ENCODE measurements at regions not wholly inside any gene's neighbourhood (a gene's known extent, or its start where the extent isn't known, plus 50 kb on each side); places are given as distances from the start of the nearest gene placed in this dataset.

DNA sequence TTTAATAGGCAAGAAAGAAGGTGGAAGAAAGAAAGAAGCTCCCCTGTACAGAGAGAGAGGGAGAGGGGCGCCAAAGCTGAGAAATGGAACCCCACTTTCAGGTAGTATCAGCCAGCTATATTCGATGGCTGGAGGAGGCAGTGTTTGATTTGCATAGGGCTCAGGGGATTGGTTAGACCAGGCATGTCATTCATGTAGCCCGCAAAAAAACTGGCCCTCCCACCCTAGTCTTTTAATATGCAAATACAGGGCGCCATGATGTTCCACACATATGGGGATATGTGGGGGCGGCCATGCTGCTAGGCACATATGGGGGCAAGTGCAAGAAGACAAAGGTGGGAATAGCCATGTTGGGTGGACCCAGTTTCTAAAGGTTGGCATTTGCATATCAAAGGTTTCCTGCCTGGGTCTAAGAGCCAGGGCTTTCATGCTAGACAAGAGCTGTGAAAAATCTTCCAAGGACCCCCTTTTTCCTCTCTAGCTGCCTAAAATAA is 174.4 kb upstream of the ADRA1B start:
- no peak overlapping the region for H3K27ac ChIP-seq (ENCODE audit: low read length)
- H3K36me3 ChIP-seq (ENCODE audit: control insufficient read depth in 2 of 2, insufficient read depth in 2 of 2, low read length in 2 of 2) = no peaks in the 10 kb centered on the region
- H3K4me1 ChIP-seq (ENCODE audit: control insufficient read depth, insufficient read depth, low read length) = no peaks in the 10 kb centered on the region
- H3K9me3 ChIP-seq (ENCODE audit: control insufficient read depth in 2 of 2, low read length in 2 of 2) = peaks cover 0 to 2% of the 10 kb centered on the region in 2 donors
- H3K4me3 ChIP-seq (ENCODE audit: low read length in 2 of 2) = no peak overlapping the region
- no peaks in the 10 kb centered on the region for H3K27me3 ChIP-seq (ENCODE audit: control insufficient read depth in 1 of 2, insufficient read depth in 2 of 2, low read length in 2 of 2)
- H3K9ac ChIP-seq (ENCODE audit: low read length in 2 of 2) = no peak overlapping the region

DNA sequence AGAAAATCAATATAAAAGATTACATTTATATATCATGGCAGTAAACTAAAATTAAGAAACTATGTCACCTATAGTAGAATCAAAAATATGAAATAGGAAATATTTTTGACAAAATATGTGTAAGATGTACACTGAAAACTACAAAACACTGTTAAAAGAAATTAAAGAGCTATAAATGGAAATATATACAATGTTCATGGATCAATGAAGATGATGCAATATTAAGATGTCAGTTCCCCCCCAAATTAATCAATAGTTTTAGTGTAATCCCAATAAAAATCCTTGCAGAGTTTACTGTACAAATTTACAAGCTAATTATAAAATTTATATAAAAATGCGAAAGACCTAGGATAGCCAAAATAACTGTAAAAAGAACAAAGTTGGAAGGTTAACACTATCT is 173.0 kb upstream of the ADRA1B start:
- Histone ChIP-seq H3K27ac (ENCODE audit: low read length) (no peak overlapping the region), H3K27me3 (ENCODE audit: control insufficient read depth in 1 of 2, insufficient read depth in 2 of 2, low read length in 2 of 2) (no peaks in the 10 kb centered on the region), H3K9me3 (ENCODE audit: control insufficient read depth in 2 of 2, low read length in 2 of 2) (peaks cover 0 to 2% of the 10 kb centered on the region in 2 donors), H3K4me3 (ENCODE audit: low read length in 2 of 2) (no peak overlapping the region), H3K9ac (ENCODE audit: low read length in 2 of 2) (no peak overlapping the region), H3K36me3 (ENCODE audit: control insufficient read depth in 2 of 2, insufficient read depth in 2 of 2, low read length in 2 of 2) (no peaks in the 10 kb centered on the region), H3K4me1 (ENCODE audit: control insufficient read depth, insufficient read depth, low read length) (no peaks in the 10 kb centered on the region)

DNA sequence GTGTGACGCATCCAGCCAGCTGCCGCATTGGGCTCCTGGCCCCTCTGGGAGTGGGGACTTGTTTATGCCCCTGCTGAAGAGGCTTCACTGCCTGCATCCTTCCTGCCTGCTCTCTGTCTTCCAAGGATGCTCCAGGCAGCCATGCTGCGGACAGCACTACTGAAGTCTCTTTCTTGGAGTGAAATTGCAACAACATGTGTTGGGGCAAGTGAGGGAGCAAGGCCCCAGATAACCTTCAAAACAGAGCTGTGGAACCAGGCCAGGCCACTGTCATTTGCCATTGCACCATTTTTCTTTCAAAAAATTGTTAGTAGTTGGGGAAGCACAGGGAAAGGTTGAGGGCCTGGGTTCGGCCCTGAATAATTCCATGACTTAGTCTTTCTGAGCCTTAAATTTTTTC is 169.6 kb upstream of the ADRA1B start:
- Histone ChIP-seq H3K27me3 (ENCODE audit: control insufficient read depth in 1 of 2, insufficient read depth in 2 of 2, low read length in 2 of 2) (no peaks in the 10 kb centered on the region), H3K9me3 (ENCODE audit: control insufficient read depth in 2 of 2, low read length in 2 of 2) (peaks cover 0 to 2% of the 10 kb centered on the region in 2 donors), H3K4me1 (ENCODE audit: control insufficient read depth, insufficient read depth, low read length) (no peaks in the 10 kb centered on the region), H3K4me3 (ENCODE audit: low read length in 2 of 2) (no peak overlapping the region), H3K9ac (ENCODE audit: low read length in 2 of 2) (no peak overlapping the region), H3K36me3 (ENCODE audit: control insufficient read depth in 2 of 2, insufficient read depth in 2 of 2, low read length in 2 of 2) (no peaks in the 10 kb centered on the region), H3K27ac (ENCODE audit: low read length) (no peak overlapping the region)

DNA sequence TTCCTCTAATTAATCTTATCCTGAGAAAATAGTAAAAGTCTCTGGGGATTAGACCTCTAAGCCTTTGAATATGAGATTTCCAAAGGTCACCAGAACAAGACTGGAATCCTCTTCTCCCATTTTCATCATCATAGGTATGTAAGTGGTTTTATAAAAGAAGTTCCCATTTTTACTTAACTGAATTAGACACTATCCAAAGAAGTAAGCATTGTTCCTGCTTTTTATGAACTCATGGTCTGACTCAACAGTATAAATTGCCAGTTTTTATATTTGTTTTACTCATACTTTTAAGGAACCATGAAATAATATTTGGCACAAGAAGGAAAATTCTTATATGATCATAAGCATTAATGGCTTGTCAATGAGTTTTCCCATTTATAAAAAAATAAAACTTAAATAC is 167.1 kb upstream of the ADRA1B start:
- no peaks in the 10 kb centered on the region for H3K27me3 ChIP-seq (ENCODE audit: control insufficient read depth in 1 of 2, insufficient read depth in 2 of 2, low read length in 2 of 2)
- no peak overlapping the region for H3K9ac ChIP-seq (ENCODE audit: low read length in 2 of 2)
- H3K4me3 ChIP-seq (ENCODE audit: low read length in 2 of 2) = no peak overlapping the region
- no peaks in the 10 kb centered on the region for H3K4me1 ChIP-seq (ENCODE audit: control insufficient read depth, insufficient read depth, low read length)
- H3K36me3 ChIP-seq (ENCODE audit: control insufficient read depth in 2 of 2, insufficient read depth in 2 of 2, low read length in 2 of 2) = no peaks in the 10 kb centered on the region
- no peak overlapping the region for H3K27ac ChIP-seq (ENCODE audit: low read length)
- H3K9me3 ChIP-seq (ENCODE audit: control insufficient read depth in 2 of 2, low read length in 2 of 2) = peaks cover 0 to 4% of the 10 kb centered on the region in 2 donors

DNA sequence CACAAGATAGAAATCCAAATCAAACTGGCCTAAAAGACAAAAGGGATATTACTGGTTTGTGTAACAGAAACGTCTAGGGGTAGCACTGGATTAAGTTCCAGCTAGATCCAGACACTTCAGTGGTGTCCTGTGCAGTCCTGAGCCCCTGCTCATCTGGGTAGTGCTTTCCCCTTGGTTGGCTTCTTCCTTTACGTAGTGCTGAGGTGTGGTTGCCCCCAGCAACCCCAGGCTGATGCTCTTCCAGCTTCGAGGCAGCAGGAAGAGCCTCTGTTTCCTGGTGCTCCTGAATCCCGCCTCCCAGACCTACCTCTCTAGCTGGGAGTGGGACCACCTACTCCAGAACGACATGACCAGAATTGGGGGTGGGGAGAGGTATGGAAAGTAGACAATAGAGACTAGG is 166.1 kb upstream of the ADRA1B start:
- no peaks in the 10 kb centered on the region for H3K36me3 ChIP-seq (ENCODE audit: control insufficient read depth in 2 of 2, insufficient read depth in 2 of 2, low read length in 2 of 2)
- H3K9ac ChIP-seq (ENCODE audit: low read length in 2 of 2) = no peak overlapping the region
- no peak overlapping the region for H3K4me3 ChIP-seq (ENCODE audit: low read length in 2 of 2)
- H3K4me1 ChIP-seq (ENCODE audit: control insufficient read depth, insufficient read depth, low read length) = no peaks in the 10 kb centered on the region
- H3K27ac ChIP-seq (ENCODE audit: low read length) = no peak overlapping the region
- H3K9me3 ChIP-seq (ENCODE audit: control insufficient read depth in 2 of 2, low read length in 2 of 2) = peaks cover 0 to 4% of the 10 kb centered on the region in 2 donors
- H3K27me3 ChIP-seq (ENCODE audit: control insufficient read depth in 1 of 2, insufficient read depth in 2 of 2, low read length in 2 of 2) = no peaks in the 10 kb centered on the region

DNA sequence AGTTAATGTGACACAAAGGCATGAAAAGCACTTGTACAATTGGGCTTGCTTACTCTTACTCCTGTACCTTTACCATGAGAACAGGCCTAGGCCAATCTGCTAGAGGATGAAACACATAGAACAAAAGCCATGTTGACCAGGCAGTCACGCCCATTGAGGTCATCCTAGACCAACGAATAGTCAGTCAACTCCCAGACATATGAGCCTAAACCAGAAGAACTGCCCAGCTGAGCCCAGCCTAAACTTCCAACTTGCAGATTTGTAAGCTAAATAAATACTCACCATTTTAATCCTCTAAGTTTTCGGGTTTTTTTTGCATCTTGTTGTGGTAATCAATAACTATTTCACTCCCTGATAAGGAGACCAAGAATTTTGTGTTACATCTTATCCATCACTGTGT is 164.8 kb upstream of the ADRA1B start:
- Histone ChIP-seq H3K36me3 (ENCODE audit: control insufficient read depth in 2 of 2, insufficient read depth in 2 of 2, low read length in 2 of 2) (no peaks in the 10 kb centered on the region), H3K27me3 (ENCODE audit: control insufficient read depth in 1 of 2, insufficient read depth in 2 of 2, low read length in 2 of 2) (no peaks in the 10 kb centered on the region), H3K4me3 (ENCODE audit: low read length in 2 of 2) (no peak overlapping the region), H3K27ac (ENCODE audit: low read length) (no peak overlapping the region), H3K9ac (ENCODE audit: low read length in 2 of 2) (no peak overlapping the region), H3K9me3 (ENCODE audit: control insufficient read depth in 2 of 2, low read length in 2 of 2) (peaks cover 0 to 4% of the 10 kb centered on the region in 2 donors), H3K4me1 (ENCODE audit: control insufficient read depth, insufficient read depth, low read length) (no peaks in the 10 kb centered on the region)

DNA sequence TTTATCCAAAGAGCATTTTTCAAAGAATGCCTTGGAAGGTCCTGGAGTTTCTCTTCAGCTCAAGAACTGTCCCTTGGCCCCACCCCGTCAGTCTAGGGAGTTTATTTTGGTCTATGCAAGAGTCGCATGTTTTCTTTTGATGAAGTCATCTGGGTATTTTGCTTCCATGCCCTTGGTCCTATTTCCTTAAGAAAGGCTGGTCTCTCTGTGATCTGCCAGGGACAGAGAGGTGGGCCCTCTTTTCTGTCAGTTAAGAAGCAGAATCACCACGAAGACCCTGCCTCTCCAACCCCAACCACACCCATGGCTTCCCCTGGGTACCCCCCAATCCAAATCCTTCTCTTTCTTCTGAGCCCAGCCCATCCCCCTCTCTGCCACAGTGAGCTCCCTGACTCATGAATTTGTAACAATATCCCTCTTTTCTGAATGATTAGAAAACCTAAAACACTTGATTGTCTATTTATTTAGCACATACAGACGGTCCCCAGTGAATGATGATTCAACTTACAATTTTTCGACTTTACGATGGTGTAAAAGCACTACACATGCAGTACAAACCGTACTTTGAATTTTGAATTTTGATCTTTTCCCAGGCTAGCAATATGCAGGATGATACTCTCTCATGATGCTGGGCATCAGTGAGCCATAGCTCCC is 163.5 kb upstream of the ADRA1B start:
- H3K27me3 ChIP-seq (ENCODE audit: control insufficient read depth in 1 of 2, insufficient read depth in 2 of 2, low read length in 2 of 2) = no peaks in the 10 kb centered on the region
- no peaks in the 10 kb centered on the region for H3K36me3 ChIP-seq (ENCODE audit: control insufficient read depth in 2 of 2, insufficient read depth in 2 of 2, low read length in 2 of 2)
- H3K4me3 ChIP-seq (ENCODE audit: low read length in 2 of 2) = no peak overlapping the region
- H3K27ac ChIP-seq (ENCODE audit: low read length) = no peak overlapping the region
- H3K4me1 ChIP-seq (ENCODE audit: control insufficient read depth, insufficient read depth, low read length) = no peaks in the 10 kb centered on the region
- peaks cover 0 to 4% of the 10 kb centered on the region in 2 donors for H3K9me3 ChIP-seq (ENCODE audit: control insufficient read depth in 2 of 2, low read length in 2 of 2)
- no peak overlapping the region for H3K9ac ChIP-seq (ENCODE audit: low read length in 2 of 2)

DNA sequence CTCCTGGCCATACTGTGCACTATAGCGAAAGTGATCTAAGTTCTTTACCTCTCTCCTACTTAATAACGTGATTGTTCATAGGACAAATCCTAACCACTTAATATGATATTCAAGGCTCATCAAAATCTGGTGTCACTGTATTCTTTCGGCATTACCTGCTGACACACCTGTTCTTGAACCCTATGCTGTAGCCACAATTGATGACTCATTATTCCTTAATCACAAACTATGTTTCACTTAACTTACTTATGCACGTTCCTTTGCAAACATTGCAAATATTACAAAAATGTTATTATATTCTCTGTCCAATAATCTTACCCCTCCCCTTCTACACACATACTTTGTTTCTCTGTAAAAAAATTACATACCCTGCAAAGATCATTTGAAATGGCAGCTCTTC is 158.1 kb upstream of the ADRA1B start:
- Histone ChIP-seq H3K4me3 (ENCODE audit: low read length in 2 of 2) (no peak overlapping the region), H3K27me3 (ENCODE audit: control insufficient read depth in 1 of 2, insufficient read depth in 2 of 2, low read length in 2 of 2) (no peaks in the 10 kb centered on the region), H3K9me3 (ENCODE audit: control insufficient read depth in 2 of 2, low read length in 2 of 2) (no peaks in the 10 kb centered on the region), H3K4me1 (ENCODE audit: control insufficient read depth, insufficient read depth, low read length) (no peaks in the 10 kb centered on the region), H3K36me3 (ENCODE audit: control insufficient read depth in 2 of 2, insufficient read depth in 2 of 2, low read length in 2 of 2) (no peaks in the 10 kb centered on the region), H3K9ac (ENCODE audit: low read length in 2 of 2) (no peak overlapping the region), H3K27ac (ENCODE audit: low read length) (no peak overlapping the region)

DNA sequence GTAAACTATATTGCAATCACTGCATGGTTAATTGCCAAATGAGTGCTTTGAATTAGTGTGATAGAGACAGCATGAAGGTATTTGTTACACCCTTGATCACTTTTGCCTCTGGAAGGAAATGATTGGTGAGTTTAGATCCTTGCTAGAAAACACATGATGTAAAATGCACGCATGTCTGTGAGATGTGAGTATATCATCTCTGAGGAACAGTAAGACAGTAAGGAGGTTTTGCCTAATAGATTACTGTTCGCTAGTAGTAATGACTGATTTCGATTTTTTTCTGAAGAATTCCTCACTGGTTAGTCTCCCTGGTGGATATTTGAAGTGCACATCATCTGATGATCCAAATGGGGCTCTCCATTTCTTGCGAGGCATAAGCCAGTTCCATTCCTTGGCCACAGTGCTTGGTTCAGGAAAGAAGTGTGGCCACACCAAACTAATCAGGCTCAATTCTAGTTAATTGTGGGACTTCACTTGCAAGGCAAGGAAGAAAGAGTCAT is 156.4 kb upstream of the ADRA1B start:
- no peak overlapping the region for H3K9ac ChIP-seq (ENCODE audit: low read length in 2 of 2)
- H3K4me3 ChIP-seq (ENCODE audit: low read length in 2 of 2) = no peak overlapping the region
- no peak overlapping the region for H3K27ac ChIP-seq (ENCODE audit: low read length)
- no peaks in the 10 kb centered on the region for H3K27me3 ChIP-seq (ENCODE audit: control insufficient read depth in 1 of 2, insufficient read depth in 2 of 2, low read length in 2 of 2)
- H3K4me1 ChIP-seq (ENCODE audit: control insufficient read depth, insufficient read depth, low read length) = no peaks in the 10 kb centered on the region
- H3K36me3 ChIP-seq (ENCODE audit: control insufficient read depth in 2 of 2, insufficient read depth in 2 of 2, low read length in 2 of 2) = no peaks in the 10 kb centered on the region
- no peaks in the 10 kb centered on the region for H3K9me3 ChIP-seq (ENCODE audit: control insufficient read depth in 2 of 2, low read length in 2 of 2)

DNA sequence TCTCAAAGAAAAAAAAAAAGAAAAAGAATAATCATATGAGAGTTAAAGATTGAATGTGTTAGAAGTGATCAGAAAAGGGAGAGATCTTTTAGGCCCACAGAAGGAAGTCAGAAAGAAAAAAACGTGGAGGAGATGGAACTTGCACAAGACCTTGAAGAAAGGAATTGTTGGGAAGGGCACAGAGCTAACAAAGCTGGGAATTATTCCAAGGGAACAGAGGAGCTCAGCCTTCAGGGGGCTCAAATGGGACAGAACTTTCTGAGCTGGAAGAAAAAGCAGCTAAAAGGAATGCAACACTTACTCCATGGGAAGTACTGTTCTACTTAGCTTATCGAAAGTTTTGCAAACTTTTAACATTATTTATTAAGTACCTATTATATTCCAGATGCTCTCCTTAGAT is 153.4 kb upstream of the ADRA1B start:
- Histone ChIP-seq H3K36me3 (ENCODE audit: control insufficient read depth in 2 of 2, insufficient read depth in 2 of 2, low read length in 2 of 2) (no peaks in the 10 kb centered on the region), H3K4me1 (ENCODE audit: control insufficient read depth, insufficient read depth, low read length) (no peaks in the 10 kb centered on the region), H3K4me3 (ENCODE audit: low read length in 2 of 2) (no peak overlapping the region), H3K27ac (ENCODE audit: low read length) (no peak overlapping the region), H3K27me3 (ENCODE audit: control insufficient read depth in 1 of 2, insufficient read depth in 2 of 2, low read length in 2 of 2) (no peaks in the 10 kb centered on the region), H3K9ac (ENCODE audit: low read length in 2 of 2) (no peak overlapping the region), H3K9me3 (ENCODE audit: control insufficient read depth in 2 of 2, low read length in 2 of 2) (no peaks in the 10 kb centered on the region)

DNA sequence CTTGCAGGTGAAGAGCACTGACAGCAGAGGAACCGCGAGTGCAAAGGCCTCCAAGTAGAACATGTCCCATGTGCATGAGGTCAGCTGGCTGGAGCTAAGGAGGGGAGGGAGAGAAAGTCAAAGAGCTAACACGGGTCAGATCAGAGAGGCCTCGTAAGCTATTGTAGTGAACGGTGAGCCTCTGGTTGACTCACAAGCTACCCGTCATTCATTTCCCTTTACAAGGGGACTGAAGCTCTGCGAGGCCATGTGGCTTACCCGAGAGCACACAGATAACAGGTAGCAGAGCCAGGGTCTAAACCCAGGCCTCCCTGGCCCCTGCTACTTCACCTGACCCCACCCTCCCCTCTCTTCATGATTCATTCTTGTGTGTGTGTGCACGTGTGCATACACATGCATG is 152.7 kb upstream of the ADRA1B start:
- H3K9me3 ChIP-seq (ENCODE audit: control insufficient read depth in 2 of 2, low read length in 2 of 2) = no peaks in the 10 kb centered on the region
- H3K27ac ChIP-seq (ENCODE audit: low read length) = no peak overlapping the region
- H3K9ac ChIP-seq (ENCODE audit: low read length in 2 of 2) = no peak overlapping the region
- no peaks in the 10 kb centered on the region for H3K27me3 ChIP-seq (ENCODE audit: control insufficient read depth in 1 of 2, insufficient read depth in 2 of 2, low read length in 2 of 2)
- H3K4me1 ChIP-seq (ENCODE audit: control insufficient read depth, insufficient read depth, low read length) = no peaks in the 10 kb centered on the region
- H3K4me3 ChIP-seq (ENCODE audit: low read length in 2 of 2) = no peak overlapping the region
- no peaks in the 10 kb centered on the region for H3K36me3 ChIP-seq (ENCODE audit: control insufficient read depth in 2 of 2, insufficient read depth in 2 of 2, low read length in 2 of 2)

Data from stomach smooth muscle (tissue), 2 donors.